HG02840 (cell line): ENCODE measurements at regions not wholly inside any gene's neighbourhood (a gene's known extent, or its start where the extent isn't known, plus 50 kb on each side); places are given as distances from the start of the nearest gene placed in this dataset.

ENCODE experiments used
- ATAC-seq: cut with Tn5 transposase; IDR thresholded peaks from one replicate; pipeline ENCODE4 v1.9.1; 2021; ENCODE audit warnings: mild to moderate bottlenecking, moderate library complexity, moderate number of reproducible peaks; ENCODE audit not compliant: unreplicated experiment, low FRiP score

DNA sequence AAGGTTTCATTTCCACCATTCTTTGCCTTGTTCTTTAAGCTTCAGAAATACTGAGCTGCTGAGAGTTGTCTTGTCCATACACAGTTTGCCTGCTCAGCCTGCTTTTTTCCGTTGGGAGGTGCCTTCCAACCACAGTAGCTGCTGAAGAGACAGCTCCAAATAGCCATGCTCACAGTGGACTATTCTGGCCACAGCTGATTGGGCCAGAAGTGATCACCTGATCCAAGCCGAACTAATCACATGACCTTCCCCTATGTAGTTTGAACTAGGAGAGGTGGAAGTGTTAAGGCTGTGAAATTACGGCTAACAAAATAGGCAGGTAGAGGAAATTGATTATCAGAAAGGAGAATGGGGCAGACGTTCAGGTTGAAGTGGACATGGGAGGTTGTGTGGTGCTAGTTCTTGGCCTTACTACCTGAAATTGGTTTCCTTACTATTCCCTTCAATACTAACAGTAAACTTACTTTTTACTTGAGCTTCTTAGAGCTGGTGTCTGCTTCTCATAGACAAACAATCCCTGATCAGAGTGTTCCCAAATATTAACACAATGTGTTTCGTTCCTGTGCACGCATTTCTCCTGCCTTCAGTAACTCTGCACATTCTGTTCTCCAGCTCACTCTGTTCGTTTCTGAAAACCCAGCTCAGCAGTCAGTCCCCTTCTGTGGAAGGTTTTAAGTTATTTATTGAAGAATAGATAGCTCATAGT, 136.1 kb downstream of the RWDD3 start:
- ATAC-seq = no peak

DNA sequence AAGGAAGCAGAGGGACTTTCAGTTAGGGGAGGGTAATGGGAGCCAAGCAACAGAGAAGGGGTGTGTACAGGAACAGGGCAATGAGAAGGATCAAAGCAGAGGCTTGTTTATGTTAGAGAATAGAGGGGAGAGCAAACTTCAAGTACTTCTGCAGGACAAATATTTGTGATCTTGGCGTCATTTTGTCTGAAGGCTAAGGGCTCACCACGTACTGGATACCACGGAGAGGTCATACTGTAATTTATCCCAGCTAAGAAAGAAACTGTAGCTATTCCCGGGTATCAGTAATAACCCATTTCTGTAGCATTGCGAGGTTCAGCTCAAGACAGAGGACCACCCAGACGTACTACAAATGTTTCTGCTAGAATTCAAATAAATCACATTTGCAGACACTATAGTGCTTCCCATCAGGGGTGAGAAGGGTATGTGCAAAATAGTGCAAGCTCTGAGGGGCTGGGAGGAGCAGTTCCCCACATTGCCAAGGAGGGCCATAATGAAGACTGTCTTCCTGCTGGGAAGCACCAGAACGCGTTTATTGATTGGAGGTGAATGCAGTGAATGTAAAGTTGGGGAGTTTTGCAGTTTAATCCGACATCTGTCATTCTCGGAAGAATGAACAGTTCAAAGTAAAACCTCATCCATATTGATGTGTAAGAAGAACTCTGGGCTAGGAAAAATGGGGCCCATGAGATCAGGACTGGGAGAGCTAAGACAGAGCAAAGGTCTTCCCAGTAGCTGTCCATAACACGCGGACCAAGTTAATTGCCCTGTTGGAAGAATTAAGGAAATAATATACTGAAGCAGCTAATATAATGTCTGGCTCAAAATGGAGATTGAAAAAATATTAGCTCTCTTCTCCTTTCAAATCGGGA, 136.9 kb downstream of the RWDD3 start:
- no peak for ATAC-seq

DNA sequence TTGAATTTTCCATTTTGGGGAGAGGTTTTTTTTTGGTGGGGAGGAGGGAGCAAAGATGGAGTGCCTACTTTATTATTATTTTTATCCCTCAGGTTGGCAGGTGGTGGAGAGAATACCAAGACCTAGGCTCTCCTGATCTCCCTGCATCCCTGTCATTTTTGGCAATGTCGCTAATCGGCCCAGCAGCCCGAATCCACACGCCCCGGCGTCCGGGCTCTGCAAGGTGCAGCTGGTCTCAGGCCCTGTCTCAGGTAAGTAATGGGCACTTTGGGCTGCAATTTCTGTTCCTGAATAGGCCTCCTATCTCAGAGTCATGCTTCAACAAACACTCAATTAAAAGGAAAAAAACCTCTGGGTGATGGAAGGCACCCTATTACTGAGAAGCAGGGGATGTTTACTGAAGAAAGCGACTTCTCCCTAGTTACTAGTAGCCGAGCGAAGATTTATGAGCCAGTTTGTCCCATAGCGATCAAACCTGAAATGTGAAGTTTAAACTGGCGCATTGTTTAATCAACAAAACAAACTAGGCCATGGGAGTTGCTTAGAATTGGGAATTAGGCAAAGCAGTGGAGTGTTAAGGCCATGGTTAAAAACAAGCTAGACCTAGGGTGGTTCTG, 137.8 kb downstream of the RWDD3 start:
- ATAC-seq = no peak

DNA sequence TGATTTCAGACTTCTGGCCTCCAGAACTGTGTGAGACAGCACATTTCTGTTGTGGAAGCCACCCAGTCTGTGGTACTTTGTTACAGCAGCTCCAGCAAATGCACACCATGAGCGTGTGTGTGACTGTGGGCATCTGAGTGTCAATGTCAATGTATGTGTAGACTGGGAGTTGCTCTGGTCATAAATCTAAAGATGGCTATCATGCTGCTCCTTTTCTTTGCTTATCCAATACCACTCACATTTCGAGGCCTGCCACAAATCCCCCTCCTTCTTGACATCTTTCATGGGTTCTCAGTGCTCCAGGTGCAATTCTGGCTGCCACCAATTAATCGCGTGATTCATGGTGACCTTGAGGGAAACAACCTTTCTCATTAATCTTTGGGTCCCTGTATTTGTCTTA, 141.2 kb downstream of the RWDD3 start:
- ATAC-seq = no peak

DNA sequence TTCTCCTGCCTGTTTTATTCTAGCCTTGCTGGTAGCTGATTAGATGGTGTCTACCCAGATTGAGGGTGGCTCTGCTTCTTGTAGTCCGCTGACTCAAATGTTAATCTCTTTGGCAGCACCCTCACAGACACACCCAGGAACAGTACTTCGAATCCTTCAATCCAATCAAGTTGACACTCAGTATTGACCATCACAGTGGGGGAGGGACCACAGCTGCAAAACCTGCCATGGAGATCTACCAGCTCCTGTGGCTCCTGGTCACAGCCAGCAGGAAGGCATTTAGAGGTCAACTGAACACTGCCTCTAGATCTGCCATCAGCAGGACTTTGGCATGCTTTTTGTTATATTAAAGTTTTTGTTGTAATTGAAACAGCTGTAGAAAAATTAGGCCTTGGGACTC, 146.9 kb downstream of the RWDD3 start:
- ATAC-seq = no peak

DNA sequence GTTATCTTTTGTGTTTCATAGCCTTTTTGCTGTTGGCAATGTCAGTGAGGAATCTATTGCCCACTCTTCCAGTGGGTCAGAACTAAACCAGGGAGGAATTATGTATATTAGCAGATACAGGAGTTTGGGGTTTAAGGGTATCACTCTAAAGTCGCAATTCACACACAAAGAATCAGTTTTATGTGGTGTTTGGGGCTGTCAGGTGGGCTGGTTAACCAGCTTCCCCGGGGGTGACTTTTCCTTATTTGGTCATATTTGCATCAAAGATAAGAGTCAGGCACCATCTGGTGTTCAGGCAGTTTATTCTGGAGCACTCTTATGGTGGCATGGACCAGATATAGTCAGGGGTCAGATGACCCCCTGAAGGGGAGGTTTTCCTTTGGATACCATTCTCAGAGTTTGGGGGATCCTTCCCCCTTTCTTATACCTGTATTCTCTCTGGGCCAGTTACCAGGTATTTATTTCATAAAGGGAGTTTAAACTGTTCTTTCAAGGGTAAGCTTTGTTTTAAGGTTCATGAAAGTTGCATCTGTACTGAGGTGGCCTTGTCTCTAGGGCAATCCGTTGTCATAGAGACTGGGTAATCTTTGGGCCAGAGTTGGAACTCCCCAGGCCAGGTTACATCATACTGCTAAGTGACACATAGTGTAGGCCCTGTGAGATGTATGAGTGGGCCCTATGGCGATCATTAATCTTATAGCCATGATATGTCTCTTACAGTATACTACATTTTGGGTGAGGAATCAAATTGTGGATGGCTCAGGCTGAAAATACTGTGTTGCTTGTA, 148.2 kb downstream of the RWDD3 start:
- ATAC-seq = no peak

DNA sequence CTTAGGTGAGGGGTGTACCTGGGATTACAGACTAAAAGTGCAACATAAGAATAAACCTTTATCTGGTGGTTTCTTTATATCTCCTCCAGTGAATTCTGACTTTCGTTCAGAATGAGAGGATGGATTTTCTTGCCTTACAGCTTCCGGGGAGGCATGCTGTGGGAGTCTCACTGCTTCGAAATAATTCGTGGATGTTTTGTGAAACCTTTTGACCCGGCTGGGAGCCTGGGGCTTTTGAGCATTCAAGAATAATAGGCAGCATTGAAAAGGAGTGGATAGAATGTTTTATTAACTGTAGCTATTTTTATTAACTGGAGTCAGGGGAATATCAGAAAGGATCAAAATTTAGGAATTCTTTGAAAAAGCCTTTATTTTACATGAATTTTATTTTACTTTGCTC, 149.1 kb downstream of the RWDD3 start:
- ATAC-seq = no peak

DNA sequence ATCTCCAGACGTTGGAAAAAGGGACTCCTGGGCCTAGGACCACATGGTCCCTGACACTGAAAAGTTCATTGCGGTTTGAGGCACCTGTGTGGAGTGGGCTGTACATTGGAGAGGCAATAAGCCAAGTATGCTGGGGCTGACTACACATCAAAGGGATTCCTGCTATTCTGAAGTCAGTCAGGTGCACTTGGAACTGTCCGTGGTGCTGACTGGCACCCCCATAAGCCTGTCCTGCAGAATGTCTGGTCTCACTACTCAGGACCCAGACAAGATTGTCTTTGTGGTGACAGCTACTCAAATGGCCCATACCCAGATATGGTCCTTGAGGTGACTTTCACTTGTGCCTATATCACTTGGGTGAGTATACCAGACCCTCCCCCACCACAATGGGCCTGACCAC, 150.6 kb downstream of the RWDD3 start:
- ATAC-seq = no peak

DNA sequence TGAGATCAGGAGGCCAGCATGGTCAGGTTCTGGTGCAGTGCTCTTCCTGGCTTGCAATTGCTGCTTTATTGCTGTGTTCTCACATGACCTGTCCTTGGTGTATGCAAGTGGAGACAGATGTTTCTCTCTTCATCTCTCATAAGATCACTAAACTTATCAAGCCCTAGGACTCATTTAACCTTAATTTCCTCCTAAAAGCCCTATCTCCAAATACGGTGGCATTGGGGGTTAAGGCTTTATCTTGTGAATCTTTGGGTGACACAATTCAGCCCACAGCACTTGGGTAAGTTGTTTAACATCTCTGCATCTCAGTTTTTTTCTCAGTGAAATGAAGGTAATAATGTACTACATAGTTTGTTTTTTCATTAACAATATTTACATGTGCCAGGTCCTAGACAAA, 152.4 kb downstream of the RWDD3 start:
- ATAC-seq = no peak

DNA sequence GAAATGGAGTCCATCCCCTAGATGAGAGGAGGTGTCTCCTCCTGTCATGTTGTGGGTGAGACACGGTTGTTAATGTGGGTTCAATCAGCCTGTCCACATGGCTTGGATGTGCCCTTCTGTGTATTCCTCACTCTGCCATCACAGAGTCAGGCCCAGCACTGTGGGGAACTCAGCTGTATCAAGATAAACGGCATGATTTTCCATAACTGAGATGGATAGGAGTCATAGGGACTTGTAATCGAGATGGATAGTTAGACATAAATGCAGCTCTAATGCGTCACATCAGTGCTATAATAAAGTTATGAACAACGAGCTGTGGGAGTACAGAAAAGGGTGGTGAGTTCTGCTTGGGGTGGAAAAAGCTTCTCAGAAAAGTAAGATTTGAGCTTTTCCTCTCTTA, 152.9 kb downstream of the RWDD3 start:
- no peak for ATAC-seq

DNA sequence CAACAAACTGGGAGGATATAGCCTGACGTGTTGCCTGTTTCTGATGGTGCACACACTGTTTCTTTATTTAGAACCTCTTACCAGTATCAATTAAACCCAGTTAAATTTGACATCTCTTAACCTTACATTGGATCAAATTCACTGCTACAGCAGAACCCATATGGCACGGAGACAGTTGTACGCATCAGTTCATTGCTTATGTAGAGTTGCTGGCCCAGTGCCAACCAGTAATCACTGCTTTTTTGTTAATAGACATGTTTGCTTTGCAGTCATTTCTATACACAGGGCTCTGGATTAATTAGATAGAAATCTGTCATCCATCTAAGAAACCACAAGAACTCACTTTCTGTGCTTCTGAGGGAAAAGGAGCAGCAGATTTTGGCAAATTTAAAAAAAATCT, 154.0 kb downstream of the RWDD3 start:
- no peak for ATAC-seq

DNA sequence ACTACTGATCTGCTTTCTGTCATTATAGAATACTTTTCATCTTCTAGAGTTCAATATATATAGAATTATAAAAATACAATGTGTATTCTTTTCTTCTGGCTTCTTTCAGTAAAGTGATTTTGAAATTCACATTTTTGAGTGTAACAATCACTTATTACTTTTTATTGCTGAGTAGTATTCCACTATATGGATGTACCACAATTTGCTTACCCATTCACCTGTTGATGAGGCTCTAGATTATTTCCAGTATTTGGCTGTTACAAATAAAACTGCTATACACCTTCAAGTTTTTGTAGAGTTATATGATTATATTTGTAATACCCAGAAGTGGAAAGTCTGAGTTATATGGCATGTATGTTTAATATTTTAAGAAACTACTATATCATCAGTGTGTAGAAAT, 159.4 kb downstream of the RWDD3 start:
- ATAC-seq = no peak

DNA sequence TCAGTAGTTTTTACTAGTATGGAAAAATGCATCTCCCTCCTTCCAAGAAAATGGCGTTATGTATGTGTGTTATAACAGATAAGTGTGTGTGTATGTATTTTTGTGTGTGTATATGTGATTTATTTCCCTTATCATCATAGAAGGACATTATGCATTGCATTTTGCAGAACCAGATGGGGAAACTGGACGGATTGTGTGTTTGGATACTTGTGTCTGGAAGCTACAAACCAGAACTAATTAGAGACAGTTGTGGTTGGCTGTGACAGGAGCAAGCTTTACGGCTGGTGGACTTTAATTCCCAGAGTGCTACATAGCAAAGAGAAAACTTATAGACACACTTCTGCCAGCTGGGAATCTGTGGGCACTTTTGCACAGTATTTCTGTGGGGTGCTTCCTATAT, 162.5 kb downstream of the RWDD3 start:
- ATAC-seq = no peak

DNA sequence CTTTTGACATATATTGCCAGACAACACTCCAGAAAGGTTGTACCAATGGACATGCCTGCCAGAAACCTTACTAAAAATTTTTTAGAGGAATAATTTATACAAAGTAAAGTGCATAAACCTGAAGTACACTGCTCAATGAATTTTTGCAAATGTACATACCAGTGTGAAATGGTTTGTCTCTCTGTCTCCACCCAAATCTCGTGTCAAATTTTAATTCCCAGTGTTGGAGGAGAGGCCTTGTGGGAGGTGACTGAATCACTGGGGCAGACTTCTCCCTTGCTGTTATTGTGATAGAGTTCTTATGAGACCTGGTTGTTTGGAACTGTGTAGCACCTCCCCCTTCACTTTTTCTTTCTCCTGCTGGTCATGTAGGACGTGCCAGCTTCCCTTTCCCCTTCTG, 168.8 kb downstream of the RWDD3 start:
- ATAC-seq = no peak

DNA sequence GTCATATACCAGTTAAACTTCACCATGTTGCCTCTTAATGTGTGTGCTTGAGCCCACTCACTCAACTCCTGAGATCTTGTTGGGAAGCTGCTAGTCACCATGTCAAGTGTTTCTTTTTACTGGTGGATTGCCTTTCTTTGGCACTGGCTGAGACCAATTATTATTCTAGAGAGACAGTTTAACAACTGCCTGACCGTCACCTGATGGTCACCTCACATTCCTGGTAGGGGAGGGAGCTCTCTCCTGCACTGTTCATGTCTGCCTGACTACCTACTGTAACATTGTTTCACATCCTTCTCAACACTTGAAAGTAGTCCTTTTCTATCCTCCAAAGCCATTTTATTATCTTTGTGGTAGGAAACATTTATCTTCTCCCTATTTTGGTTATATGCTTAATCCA, 172.3 kb downstream of the RWDD3 start:
- ATAC-seq = no peak

DNA sequence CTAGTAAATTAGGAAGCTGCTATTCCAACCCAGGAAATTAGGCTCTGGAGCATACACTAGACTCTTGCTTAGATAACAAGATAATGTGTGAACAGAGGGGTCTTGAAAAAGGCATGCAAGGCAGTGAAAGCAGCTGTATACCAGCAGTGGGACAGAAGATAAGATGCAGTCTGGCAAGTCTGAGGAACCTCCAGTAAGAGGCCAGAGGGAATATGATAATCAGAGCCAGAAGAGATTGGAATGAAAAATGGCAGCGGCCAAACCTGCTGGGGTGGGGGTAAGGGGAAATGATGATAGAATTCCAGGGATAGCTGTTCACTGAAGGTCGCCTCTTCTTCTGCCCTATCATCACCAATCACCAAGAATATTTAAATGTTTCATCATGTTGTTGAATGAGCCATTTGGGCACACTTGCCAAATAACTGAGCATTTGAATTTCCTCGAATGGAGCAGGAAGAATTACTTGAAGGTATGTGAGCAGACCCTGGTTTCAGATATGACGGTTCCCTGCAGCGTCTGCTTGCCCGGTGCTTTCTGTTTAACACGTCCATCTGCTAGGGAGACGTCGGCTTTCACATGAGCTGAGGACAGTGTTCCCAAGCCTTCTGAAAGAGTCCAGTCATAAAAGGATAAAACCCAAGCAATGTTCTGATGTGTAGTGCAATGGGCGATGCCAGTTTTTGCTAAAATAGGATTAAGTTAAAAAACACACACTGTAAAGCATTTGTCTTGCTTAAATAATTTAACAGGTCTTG, 173.3 kb downstream of the RWDD3 start:
- ATAC-seq = no peak

DNA sequence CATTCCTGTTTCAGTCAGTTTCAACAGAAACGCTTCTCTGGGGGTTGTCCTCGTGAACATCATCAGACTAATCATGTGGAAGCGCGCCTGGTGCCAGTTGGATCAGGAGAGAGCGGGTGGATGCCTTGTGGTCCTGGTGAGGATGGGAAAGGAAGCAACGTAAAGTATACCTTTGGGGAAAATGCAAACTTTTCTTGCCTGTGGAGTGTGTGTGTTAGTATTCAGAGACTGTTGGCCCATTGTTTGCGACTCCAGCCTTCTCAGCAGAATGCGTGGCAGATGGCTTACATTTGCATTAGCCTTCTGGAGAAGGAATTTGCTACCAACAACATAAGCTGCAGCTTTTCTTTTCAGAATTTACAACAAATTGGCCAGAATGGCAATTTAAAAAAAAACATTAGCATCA, 173.9 kb downstream of the RWDD3 start:
- ATAC-seq = no peak

DNA sequence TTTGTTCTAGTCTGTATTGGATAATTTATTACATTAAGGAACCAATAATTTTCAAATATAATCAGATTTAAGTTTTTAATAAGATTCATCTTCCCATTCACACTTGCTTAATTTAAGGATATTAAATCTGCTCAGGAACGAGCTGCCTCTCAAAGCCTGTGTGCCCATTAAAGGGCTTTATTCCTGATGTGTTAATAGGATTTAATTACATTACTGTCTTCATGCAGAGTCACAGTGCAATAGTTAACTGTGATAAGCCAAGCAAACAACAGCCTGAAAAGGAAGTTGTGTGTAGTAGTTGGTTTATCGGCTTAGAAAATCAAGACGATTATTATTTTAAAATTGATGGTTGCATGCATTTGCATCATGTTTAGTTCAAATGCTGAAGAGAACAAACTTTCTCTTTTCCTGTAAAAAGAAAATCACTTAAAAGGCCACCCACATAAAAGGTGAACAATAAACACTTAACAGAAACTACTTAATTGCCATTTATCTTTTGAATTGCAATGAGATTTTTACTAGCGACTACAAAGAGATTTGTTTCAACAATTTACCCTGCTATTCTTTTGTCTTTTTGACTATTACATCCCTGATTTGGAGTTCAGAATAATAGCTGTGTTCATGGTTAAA, 174.6 kb downstream of the RWDD3 start:
- no peak for ATAC-seq

DNA sequence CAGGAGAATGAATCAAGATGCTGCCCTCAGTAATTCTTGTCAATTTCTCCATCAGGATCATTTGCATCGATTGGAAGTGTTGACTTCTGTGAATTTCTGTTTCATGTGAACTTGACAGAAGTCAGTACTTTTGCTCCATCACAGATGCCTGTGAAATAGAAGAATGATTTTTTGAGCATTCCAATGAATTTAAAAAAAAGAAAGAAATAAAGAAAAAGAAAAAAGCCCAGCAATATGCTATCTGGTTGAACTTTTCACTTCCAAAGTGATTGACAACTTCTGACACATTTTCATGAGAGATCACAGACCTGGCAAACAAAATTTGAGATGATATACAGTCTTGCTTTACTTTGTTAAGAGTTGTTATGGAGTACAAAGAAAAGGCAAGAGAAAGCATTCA, 175.3 kb downstream of the RWDD3 start:
- ATAC-seq = no peak

DNA sequence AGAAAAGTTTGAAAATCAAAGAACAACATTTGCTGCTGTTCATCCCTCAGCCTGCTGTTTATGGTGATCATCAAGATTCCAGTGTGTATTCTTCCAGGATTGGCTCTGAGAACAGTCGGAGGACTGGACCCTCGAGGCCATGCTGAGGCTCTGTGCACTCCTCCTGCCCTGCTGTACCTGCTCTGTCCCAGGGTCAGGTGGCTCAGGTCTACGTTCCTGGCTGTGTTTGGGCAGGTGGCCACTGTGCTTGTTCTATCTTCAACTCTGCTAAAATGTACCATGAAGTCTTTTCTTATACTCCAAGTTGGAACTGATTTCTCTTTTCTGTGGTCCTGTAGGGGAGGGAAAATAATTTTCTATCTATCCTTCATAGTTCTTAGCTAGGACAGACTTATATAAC, 175.9 kb downstream of the RWDD3 start:
- no peak for ATAC-seq
